Activated T-helper 1 cell treated with anti-CD3 and anti-CD28 coated beads, Interleukin-12 subunit alpha, Interleukin-12 subunit beta, Interleukin-2, Interleukin-4 antibody, amounts not matched to agents 30 ng/mL and 10 ng/mL and 1 ng/mL, durations not matched to agents 14 hours and 24 hours and 36 hours (primary cell): ENCODE measurements at regions not wholly inside any gene's neighbourhood (a gene's known extent, or its start where the extent isn't known, plus 50 kb on each side); places are given as distances from the start of the nearest gene placed in this dataset.

ENCODE experiments used
- DNase-seq: peaks from one replicate; pipeline ENCODE4 v3.0.0; 2021; ENCODE audit warnings: low spot score
- H3K27ac Mint-ChIP-seq: one replicate; pipeline ENCODE4 v1.8.0; 2021; ENCODE audit warnings: mild to moderate bottlenecking, mixed read lengths
- H3K27me3 Mint-ChIP-seq: one replicate; pipeline ENCODE4 v1.8.0; 2022; ENCODE audit warnings: mild to moderate bottlenecking, moderate library complexity, mixed read lengths; ENCODE audit not compliant: insufficient read depth
- H3K36me3 Mint-ChIP-seq: one replicate; pipeline ENCODE4 v1.8.0; 2021; ENCODE audit warnings: low read depth, mixed read lengths
- H3K4me1 Mint-ChIP-seq: one replicate; pipeline ENCODE4 v1.8.0; 2021; ENCODE audit warnings: low read depth, mixed read lengths
- H3K4me3 Mint-ChIP-seq: one replicate; pipeline ENCODE4 v1.8.0; 2021; ENCODE audit warnings: mild to moderate bottlenecking, moderate library complexity, mixed read lengths
- H3K9me3 Mint-ChIP-seq: one replicate; pipeline ENCODE4 v1.8.0; 2021; ENCODE audit warnings: mixed read lengths
- intact Hi-C: fragments of 100-400 bp; cut with micrococcal nuclease; formaldehyde crosslinking; loops from one replicate; pipeline ENCODE4 v1.15.1; 2024

DNA sequence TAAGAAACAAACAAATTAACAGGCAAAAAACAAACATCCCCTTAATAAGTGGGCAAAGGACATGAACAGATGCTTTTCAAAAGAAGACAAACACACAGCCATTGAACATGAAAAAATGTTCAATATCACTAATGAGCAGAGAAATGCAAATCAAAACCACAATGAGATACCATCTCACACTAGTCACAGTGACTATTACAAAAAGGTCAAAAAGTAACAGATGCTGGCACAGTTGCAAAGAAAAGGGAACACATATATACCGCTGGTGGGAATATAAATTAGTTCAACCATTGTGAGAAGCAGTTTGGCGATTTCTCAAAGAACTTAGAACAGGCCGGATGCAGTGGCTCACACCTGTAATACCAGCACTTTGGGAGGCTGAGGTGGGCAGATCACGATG is 146.1 kb upstream of the NEIL3 start:
- DNase-seq, result no peak
- H3K36me3 Mint-ChIP-seq, result no peaks in the 10 kb centered on the region
- H3K27me3 Mint-ChIP-seq, result no peaks in the 10 kb centered on the region
- H3K4me3 Mint-ChIP-seq, result no peak overlapping the region
- no peaks in the 10 kb centered on the region for H3K4me1 Mint-ChIP-seq
- no peak overlapping the region for H3K27ac Mint-ChIP-seq
- no peaks in the 10 kb centered on the region for H3K9me3 Mint-ChIP-seq
- intact Hi-C loops, result no loop called here

DNA sequence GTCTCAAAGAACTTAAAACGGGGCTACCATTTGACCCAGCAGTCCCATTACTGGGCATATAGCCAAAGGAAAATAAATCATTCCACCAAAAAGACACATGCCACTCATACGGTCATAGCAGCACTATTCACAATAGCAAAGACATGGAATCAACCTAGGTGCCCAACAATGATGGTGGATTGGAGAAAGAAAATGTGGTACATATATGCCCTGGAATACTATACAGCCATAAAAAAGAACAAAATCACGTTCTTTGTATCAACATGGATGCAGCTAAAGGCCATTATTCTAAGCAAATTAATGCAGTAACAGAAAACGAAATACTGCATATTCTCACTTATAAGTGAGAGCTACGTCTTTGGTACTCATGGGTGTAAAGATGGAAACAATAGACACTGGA is 138.1 kb upstream of the NEIL3 start:
- peaks cover 7% of the 10 kb centered on the region for H3K9me3 Mint-ChIP-seq
- no peaks in the 10 kb centered on the region for H3K4me1 Mint-ChIP-seq
- DNase-seq, result no peak
- no peak overlapping the region for H3K27ac Mint-ChIP-seq
- H3K36me3 Mint-ChIP-seq, result no peaks in the 10 kb centered on the region
- no peak overlapping the region for H3K4me3 Mint-ChIP-seq
- H3K27me3 Mint-ChIP-seq, result no peaks in the 10 kb centered on the region
- intact Hi-C loops, result no loop called here

DNA sequence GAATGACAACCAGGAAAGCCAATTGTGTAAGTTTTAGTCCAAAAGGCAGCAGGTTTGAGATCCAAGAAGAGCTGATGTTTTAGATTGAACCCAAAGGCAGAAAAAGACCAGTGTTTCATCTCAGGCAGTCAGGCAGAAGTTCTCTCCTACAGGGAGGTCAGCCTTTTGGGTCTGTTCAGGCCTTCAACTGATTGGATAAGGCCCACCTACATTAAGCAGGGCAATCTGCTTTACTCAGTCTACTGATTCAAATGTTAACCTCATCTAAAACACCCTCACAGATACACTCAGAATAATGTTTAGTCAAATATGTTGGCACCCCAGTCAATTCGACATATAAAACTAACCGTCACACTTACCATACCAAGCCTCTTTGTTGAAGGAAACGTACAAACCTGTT is 134.2 kb upstream of the NEIL3 start:
- H3K4me3 Mint-ChIP-seq, result no peak overlapping the region
- DNase-seq, result no peak
- no peaks in the 10 kb centered on the region for H3K4me1 Mint-ChIP-seq
- no peak overlapping the region for H3K27ac Mint-ChIP-seq
- H3K9me3 Mint-ChIP-seq, result peaks cover 7% of the 10 kb centered on the region
- intact Hi-C loops, result no loop called here
- H3K36me3 Mint-ChIP-seq, result no peaks in the 10 kb centered on the region
- no peaks in the 10 kb centered on the region for H3K27me3 Mint-ChIP-seq

DNA sequence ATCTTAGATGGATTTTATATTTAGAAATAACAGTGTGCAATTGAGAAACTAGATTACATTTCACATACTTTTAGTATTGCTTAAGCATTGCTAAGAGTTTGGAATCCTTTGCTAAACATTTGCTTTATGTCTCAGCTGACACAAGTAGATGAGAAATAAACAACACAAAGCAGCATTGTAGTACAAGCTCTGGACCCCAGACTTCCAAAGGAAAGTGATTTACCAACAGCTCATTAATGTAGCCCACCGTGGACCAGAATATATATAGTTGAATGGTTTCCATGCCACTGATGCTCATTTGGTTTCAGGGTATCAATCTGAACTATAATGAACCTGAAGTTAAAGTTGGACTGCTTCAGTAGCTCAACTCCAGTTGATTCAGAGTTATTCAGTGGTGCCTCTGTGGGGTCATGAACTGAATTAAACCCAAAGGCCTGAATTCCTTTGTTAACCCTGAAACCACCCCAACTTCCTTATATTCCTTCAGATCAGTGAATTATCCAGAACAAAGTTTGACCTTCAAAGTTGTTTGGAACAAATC is 132.1 kb upstream of the NEIL3 start:
- Mint-ChIP-seq H3K27me3 (peaks cover 2% of the 10 kb centered on the region), H3K4me3 (no peak overlapping the region), H3K4me1 (no peaks in the 10 kb centered on the region), H3K9me3 (no peaks in the 10 kb centered on the region), H3K27ac (no peak overlapping the region), H3K36me3 (no peaks in the 10 kb centered on the region)
- no peak for DNase-seq
- intact Hi-C loops, result no loop called here

DNA sequence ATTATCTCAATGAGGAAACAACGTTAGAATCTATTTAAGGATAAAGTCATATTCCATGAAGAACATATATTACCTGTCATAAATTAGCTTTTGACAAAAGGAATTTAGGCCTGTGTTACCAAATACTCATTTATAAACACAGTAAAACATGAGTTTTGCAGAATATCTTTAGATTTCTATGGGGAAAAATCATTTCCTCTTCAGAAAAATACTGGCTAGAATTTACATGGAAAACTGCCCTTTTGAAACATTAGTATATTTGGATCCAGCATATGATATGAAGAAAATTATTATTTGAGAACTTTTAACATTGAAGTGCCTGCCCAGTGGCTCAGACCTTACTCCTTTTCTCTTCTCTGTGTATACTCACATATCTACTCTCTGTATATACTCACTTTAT is 131.4 kb upstream of the NEIL3 start:
- no peak for DNase-seq
- Mint-ChIP-seq H3K4me1 (no peaks in the 10 kb centered on the region), H3K27me3 (peaks cover 2% of the 10 kb centered on the region), H3K27ac (no peak overlapping the region), H3K9me3 (no peaks in the 10 kb centered on the region), H3K36me3 (no peaks in the 10 kb centered on the region), H3K4me3 (no peak overlapping the region)
- intact Hi-C loops, result no loop called here

DNA sequence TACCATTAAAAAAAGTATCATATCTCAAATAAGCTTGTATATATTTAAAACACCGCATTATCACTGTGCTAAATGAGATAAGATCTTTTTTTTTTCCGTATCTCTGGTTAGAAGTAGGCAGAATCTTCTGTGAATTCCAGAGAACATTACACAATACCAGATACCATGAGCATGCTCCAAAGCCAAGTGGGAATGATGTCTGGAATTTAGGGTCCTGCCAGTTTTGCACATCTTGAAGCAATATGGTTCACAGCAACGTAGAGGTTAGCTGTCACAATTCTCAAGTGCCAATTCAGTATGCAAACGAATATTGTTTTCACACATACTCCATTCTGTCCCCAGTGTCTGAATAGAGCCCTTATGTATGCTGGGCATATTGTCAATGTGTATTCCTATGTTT is 127.5 kb upstream of the NEIL3 start:
- Mint-ChIP-seq H3K9me3 (no peaks in the 10 kb centered on the region), H3K36me3 (no peaks in the 10 kb centered on the region), H3K4me1 (peaks cover 9% of the 10 kb centered on the region), H3K4me3 (no peak overlapping the region), H3K27me3 (peaks cover 2% of the 10 kb centered on the region), H3K27ac (no peak overlapping the region)
- intact Hi-C loops, result no loop called here
- no peak for DNase-seq

DNA sequence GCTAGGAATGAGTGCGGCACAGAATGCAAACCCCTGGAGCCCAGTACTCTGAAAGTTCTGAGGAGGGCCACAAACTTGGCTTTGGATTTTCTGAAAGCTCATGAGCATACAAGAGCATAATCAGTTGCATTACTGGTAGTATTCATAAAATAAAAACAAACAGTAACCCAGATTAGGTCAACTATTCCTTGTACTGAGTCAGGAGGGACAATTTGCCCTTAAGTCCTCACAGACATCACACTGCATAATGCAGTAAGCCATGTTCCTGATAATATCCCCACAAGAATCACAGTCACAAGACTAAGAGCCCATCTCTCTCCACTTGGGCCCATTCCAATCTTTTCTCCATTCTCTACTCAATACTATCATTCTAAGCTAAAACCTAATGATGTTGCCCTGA is 126.9 kb upstream of the NEIL3 start:
- H3K4me3 Mint-ChIP-seq, result no peak overlapping the region
- H3K4me1 Mint-ChIP-seq, result peaks cover 9% of the 10 kb centered on the region
- DNase-seq, result no peak
- H3K27me3 Mint-ChIP-seq, result peaks cover 2% of the 10 kb centered on the region
- intact Hi-C loops, result no loop called here
- no peak overlapping the region for H3K27ac Mint-ChIP-seq
- no peaks in the 10 kb centered on the region for H3K9me3 Mint-ChIP-seq
- no peaks in the 10 kb centered on the region for H3K36me3 Mint-ChIP-seq

DNA sequence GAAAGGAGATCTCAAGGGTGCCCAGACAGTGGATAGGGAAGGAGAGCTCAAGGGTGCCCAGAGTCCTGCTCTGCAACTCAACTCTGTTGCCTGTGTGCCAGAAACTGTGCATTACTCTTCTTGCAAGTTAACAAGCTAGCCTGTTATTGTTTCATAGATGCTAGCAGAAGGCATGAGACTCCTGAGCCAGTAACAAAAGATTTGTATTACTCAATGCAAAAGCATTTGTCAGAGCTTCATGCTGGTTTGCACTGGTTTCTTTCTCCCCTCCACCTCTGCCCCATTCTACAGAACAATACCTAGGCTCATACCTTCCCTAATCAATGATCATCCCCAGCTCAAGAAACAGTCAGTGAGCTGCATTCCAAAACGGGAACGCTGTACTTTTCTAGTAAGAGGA is 124.5 kb upstream of the NEIL3 start:
- Mint-ChIP-seq H3K27ac (no peak overlapping the region), H3K9me3 (no peaks in the 10 kb centered on the region), H3K4me1 (peaks cover 9% of the 10 kb centered on the region), H3K27me3 (peaks cover 3% of the 10 kb centered on the region), H3K36me3 (no peaks in the 10 kb centered on the region), H3K4me3 (no peak overlapping the region)
- no peak for DNase-seq
- intact Hi-C loops, result no loop called here

DNA sequence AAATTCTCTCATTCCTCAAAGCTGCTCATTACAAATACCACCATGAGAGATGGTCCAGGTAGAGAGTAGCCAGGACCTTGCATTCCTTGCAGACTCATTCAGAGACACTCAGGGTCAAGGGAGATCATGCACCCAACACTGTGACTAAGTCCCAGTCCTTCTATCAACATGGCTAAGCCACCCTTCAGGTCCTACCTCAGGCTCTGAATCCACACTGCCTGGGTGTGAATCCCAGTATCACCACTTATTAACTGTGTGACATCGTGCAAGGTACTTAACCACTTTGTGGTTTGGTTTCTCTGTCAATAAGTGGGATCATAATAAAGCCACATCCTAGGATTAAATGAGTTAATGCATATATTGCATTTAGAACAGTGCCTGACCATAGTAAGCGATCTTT is 124.1 kb upstream of the NEIL3 start:
- Mint-ChIP-seq H3K9me3 (no peaks in the 10 kb centered on the region), H3K27me3 (peaks cover 3% of the 10 kb centered on the region), H3K36me3 (no peaks in the 10 kb centered on the region), H3K4me3 (no peak overlapping the region), H3K4me1 (peaks cover 9% of the 10 kb centered on the region), H3K27ac (no peak overlapping the region)
- no peak for DNase-seq
- intact Hi-C loops, result no loop called here

DNA sequence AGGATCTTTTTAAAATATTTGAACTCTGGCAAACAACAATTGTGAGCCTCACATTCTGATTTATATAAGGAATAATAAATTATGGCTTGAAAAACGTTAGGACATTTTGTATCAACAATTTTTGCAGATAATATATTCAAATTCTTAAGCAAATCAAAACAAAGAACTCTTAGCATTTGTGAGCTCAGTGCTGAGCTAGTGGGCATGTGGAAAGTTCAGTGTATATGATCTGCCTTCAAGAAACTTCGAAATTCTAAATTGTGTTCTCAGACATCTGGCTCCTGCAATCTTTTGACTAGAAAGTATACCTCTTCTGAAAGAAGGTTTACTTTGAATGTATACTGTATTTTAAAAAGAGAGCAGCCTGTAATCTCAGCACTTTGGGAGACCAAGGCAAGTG is 122.3 kb upstream of the NEIL3 start:
- no peak overlapping the region for H3K4me3 Mint-ChIP-seq
- intact Hi-C loops, result no loop called here
- H3K27me3 Mint-ChIP-seq, result peaks cover 2% of the 10 kb centered on the region

DNA sequence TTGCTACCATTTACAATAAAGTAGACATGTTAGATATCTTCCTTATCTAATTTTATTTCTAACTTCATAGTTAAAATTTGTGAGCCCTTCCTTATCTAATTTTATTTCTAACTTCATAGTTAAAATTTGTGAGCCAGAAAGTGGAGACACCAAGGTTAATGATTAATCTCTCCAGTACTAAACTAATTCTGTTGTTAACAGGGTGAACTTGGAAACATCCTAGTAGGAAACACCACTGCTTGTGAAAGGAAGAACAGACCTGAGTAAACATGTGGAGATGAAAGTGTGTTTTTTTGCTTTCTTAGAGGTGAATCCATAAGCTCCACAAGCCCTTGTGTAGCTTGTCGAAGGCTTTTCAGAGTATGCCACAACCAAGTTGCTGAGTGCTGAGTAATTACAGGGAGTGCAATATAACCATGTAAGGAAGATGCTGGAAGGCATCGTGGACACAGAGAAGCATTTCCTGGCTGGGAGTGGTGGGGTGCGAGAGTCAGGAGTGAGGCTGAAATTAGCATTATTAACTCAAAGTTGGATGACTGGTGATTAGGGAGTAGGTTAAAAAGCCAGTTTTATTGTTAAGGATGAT is 118.6 kb upstream of the NEIL3 start:
- Mint-ChIP-seq H3K27me3 (peaks cover 2% of the 10 kb centered on the region), H3K4me3 (no peak overlapping the region), H3K27ac (no peak overlapping the region), H3K9me3 (no peaks in the 10 kb centered on the region), H3K4me1 (no peaks in the 10 kb centered on the region), H3K36me3 (no peaks in the 10 kb centered on the region)
- intact Hi-C loops, result no loop called here
- no peak for DNase-seq

More for the DNA sequence above, 122.3 kb upstream of the NEIL3 start:
- DNase-seq, result no peak
- H3K4me1 Mint-ChIP-seq, result peaks cover 9% of the 10 kb centered on the region
- H3K9me3 Mint-ChIP-seq, result no peaks in the 10 kb centered on the region
- no peak overlapping the region for H3K27ac Mint-ChIP-seq
- no peaks in the 10 kb centered on the region for H3K36me3 Mint-ChIP-seq

DNA sequence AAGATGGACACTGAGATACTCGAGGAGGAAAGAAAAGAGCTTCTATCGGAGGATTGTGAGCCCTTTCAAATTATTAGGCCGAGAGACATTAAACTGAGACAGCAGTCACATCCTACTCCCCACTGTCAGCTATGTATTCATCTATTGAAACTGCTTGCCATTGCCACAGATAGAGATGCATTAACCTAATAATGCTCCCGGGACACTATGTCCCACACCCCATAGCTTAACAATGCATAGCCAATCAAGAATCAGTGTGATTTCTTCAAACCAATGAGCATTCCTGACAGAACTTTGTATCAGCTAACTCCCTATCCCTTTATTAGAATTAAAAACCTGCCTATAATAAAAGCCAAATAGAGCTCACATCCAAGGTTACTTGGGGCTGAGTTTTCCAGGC is 118.1 kb upstream of the NEIL3 start:
- H3K4me3 Mint-ChIP-seq, result no peak overlapping the region

DNA sequence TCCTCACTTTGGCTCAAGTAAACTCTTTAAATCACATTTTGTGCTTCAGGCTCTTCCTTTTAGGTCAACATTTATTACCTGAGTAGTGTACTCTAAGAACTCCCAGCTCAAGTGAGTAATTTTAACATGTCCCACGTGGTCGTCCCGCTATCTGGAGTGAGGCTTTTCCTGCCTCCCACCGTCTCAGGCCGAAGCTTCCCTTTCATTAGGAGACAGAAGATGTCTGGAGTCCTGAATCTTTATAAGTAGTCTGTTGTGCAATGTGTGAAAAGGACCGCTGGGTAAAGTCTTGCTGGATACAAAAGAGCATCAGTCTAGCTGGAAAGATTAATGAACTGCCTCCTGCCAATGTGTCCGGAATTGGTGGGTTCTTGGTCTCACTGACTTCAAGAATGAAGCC is 117.7 kb upstream of the NEIL3 start:
- Mint-ChIP-seq H3K27me3 (peaks cover 2% of the 10 kb centered on the region), H3K4me3 (no peak overlapping the region), H3K36me3 (no peaks in the 10 kb centered on the region), H3K4me1 (no peaks in the 10 kb centered on the region), H3K27ac (no peak overlapping the region), H3K9me3 (no peaks in the 10 kb centered on the region)
- intact Hi-C loops, result no loop called here
- DNase-seq, result no peak

More for the DNA sequence above, 118.1 kb upstream of the NEIL3 start:
- Mint-ChIP-seq H3K4me1 (no peaks in the 10 kb centered on the region), H3K9me3 (no peaks in the 10 kb centered on the region), H3K27ac (no peak overlapping the region), H3K36me3 (no peaks in the 10 kb centered on the region), H3K27me3 (peaks cover 2% of the 10 kb centered on the region)
- intact Hi-C loops, result no loop called here
- DNase-seq, result no peak
